ENCODE measurements at regions not wholly inside any gene's neighbourhood (a gene's known extent, or its start where the extent isn't known, plus 50 kb on each side); places are given as distances from the start of the nearest gene placed in this dataset.

GRCh38 chr15:29320420-29320819 is 50.8 kb upstream of the NSMCE3 start:
- TF ChIP-seq CTCF (conservative IDR thresholded peaks at IDR 0.05 in 1 of 2, IDR thresholded peaks at IDR 0.05 in 1 of 2; ENCODE audit: low read depth in 1 of 2, low read length in 2 of 2) (no peak), EZH2 (IDR thresholded peaks at IDR 0.05; ENCODE audit: low read length, missing control alignments) (no peak)

All from fibroblast of lung (primary cell).